ENCODE measurements at regions not wholly inside any gene's neighbourhood (a gene's known extent, or its start where the extent isn't known, plus 50 kb on each side); places are given as distances from the start of the nearest gene placed in this dataset.

DNA sequence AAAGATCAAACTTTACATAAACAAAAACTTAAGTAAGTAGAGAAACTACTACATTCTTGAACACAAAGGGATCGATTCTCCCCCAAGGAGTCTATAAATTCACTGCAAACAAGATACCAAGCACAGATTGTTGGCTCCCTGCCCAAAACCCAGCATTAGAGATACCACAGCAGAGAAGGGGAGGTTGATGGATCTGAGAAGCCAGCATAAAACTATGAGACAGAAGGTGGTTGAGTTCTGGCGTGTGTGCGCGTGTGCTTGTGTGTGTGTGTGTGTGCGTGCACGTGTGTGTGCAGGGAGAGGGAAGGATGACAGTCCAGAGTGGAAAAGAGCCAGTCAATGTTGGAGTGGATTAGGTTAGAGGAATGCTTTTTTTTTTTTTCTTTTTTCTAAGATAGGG, 143.2 kb upstream of the PRR20G start:
- no peak for DNase-seq

DNA sequence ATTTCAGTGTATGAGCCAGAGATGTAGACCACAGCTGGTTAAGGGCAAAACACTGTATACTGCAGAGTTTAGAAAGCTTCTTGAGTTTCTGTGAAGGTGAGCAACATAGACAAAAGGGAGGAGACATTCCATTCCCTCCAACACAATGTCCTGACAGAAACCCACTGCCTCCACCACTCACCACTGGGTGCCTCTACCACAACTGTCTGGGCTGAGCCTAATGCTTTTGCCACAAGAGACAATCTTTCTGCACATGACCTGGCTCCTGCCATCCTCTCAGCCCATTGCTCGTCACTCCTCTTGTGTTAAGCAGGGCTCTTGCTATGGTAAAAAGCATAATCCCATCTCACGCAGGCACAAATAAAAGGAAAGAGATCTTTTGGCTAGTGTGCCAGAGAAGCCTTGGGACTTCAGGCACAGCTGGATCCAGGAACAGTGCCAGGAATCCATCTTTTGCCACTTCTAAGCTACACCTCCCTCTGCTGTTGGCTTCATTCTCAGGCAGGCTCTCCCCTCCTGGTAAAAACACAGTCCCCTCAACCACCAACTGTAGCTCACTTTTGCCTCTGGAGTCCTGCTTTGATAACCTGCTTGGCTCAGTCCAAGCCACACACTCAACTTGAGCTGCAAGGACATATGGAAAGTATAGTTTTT, 140.6 kb upstream of the PRR20G start:
- DNase-seq, result no peak

DNA sequence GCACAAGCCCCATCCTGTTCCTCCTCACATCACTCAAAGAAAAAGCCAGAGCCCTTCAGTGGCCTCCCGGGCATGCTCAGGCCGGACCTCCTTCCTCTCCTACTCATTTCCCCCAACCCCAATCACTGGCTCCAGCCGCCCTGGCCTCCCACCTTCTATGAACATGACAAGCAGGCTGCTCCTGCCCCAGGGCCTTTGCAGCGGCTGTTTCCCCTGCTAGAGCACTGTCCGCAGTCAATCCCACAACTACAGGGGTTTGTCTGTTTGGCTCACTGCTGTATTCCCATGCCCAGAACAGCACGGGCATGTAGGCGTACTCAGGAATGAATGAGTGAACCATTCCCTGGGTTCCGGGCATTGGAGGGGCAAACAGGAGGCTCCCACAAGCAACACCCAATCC, 139.8 kb upstream of the PRR20G start:
- no peak for DNase-seq

DNA sequence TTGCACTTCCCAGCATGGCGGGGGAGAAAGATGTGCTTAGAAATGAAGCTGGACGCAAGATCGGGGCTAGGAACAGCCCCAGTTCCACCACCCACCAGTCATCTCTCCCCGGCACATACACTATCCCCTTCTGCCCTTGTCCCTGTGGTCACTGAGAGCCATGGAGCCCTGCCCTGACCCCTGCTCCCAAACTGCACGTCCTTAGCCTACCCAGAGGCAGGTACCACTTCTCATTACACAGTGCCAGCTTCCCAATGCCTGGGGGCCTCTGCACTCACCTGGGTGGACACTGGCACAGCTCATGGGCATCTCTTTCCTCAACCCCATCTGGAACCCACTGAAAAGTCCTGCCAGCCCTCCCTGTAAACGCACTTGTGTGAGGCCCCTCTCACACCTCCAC, 139.3 kb upstream of the PRR20G start:
- no peak for DNase-seq

DNA sequence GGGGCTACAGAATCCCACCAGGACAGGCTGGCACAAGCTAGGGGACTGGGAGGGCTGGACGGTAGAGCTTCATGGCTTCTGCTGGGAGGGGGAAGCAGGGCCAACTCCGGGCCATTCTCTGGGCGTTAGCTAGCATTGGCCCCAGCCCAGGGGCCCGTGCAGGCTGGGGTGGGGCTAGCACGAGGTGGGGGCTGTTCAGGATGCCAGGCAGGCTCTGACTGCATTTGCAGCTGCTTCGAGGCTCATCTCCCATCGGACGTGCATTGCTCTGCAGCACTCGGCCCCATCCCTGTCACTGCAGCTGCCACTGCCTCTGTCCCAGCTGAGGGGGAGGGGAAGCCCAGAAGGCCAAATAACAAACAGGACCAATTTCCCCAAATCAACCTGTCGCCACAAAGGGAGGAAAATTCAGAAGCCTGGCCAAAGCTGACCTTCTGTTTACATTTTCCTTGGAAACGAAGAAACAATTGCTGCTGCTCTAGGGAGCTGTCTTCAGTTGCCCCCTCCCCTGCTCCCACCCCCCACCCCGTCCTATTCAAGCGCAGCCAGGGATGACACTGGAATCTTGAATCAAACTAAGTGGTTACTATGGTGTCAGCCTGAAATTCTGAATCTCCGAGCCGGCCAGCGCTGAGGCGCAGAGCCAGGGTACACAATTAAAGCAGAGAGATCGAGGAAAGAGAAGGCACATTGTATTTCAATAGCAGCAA, 138.8 kb upstream of the PRR20G start:
- DNase-seq, result no peak

DNA sequence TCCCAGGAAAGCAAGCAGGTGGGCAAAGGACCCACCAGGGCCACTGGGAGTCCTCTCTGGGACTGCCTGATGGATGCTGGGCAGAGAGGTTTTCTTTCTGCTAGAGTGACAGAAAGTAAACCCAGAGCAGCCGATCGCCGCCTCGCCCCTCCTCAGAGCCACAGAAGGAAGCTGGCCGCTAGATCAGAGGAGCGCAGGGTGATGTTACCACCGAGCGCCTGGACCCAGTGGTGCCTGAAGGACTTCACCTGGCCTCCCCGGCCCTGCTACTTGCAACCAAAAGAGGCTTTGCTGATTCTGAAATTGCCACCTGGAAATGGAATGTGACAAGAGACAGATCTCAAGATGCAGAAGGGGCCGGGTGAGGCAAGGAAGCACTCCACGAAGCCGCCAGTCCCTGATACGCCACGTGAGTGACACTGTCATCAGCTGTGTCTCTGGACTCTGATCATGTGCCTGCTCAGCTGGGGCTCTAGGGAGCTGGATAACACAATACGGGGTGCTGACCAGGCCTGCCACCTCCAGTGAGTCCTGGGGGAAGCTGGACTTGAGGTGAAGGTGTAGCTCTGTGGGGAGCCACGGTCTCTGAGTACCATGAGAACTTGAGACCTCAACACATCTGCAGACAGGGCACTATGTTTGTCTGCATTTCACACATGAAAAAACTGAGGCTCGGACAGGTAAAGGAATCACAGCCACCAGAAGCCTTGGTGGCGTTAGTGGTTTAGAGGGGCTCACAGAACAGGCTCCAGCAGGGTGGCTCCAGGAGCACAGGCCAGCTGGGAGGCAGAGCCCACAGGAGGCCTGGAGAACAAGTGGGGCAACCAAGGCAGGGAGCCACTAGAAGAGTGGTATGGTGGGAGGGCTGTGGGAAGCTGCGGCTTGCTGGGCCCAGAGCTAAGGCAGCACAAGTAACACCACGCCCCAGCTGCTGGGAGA, 137.9 kb upstream of the PRR20G start:
- DNase-seq, result no peak

DNA sequence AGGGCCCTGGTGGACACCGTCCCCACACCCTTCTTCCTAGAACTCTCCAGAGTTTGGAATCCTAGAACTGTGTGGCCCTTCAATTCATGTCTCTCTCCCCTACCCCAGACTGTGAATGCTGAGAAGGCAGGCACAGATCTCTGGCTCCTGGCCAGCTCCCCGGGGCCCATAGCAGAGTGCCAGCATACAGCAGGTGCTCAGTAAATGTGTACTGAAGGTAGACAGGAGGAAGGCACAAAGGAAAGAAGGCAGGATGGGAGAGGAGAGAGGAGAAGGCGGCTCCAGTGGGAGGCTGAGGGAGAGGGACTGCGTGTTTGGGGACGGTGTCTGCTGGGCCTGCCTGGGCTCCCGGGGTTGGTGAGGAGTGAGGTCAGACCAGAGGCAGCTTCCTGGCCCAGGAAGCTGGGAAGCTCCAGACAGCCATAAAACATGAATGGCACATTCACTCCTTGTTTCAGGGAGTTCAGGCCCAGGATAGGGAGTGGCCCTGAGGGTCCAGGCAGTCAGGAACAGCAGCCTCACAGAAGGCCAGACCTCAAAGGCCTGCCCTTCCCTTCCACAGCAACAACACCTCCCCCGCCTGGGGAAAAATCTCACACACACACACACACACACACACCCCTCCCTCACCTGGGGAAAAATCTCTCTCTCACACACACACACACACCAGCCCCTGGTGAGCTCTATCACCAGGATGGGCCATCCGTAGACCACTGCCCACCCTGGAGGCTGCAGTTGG, 137.1 kb upstream of the PRR20G start:
- no peak for DNase-seq

DNA sequence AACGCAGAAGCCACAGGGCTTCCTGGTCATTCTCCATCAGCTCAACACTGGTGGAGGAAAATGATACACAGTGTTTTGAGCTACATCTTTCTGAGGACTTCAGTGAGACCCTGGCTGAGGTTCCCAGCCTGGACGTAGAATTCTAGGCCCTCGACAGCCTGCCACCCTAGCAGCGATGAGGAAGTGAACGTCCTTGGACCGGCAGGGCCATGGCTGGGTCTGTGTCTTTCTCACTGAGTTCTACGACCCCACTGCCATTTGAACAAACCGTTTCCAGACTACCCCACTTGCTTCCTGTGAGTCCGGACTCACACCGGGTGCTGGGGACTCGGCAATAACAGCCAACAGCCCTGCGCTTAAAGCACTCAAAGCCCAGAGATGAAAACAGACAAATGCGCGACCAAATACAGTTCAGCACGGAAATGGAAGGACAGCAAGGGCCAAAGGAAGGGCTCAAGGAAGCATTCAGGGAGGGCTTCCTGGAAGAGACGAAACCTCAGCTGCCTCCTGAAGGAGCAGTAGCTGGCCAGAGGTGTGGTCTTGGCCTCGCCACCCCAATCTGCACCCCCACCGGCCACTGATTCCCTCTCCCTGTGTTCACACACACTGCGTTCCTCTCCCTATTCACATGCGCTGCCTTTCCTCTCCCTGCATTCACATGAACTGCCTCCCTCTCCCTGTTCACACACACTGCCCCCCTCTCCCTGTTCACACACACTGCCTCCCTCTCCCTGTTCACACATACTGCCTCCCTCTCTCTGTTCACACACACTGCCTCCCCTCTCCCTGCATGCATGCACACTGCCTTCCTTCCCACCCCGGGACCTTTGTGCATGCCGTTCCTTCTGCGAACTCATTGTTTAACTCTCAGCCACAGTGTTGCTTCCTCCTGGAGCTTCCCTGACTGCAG, 136.3 kb upstream of the PRR20G start:
- DNase-seq, result no peak

DNA sequence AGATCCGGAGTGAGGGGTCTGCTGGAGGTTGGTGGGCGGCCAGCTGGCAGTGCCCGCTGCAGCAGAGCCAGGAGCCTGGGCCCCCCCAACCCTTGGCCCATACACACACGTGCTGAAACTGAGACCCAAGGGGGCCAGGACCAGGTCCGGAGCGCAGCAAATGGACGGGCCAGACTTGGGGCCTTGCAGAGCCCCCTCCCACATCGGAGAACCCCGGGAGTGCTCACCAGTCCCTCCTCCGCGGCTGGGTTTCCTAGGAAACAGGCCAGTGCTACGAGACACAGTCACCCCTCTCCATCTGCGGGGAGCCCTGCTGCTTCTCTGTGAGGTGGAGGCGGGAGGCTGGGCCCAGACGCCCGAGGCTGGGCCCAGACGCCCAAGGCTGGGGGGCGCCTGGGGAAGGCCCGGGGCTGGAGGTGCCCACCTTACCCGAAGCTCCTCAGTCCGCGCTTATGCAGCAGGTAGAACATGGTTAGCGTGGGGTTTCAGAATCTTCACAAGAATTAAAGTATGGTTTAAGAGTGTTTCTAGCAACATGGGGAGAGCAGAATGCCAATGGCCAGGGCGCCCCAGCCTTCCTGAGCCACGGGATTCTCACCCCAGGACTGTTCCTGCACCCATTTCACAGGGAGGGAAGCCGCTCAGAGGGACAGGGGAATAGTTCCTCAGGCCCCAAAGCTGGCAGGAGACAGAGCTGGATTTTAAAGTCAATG, 135.0 kb upstream of the PRR20G start:
- DNase-seq, result no peak

DNA sequence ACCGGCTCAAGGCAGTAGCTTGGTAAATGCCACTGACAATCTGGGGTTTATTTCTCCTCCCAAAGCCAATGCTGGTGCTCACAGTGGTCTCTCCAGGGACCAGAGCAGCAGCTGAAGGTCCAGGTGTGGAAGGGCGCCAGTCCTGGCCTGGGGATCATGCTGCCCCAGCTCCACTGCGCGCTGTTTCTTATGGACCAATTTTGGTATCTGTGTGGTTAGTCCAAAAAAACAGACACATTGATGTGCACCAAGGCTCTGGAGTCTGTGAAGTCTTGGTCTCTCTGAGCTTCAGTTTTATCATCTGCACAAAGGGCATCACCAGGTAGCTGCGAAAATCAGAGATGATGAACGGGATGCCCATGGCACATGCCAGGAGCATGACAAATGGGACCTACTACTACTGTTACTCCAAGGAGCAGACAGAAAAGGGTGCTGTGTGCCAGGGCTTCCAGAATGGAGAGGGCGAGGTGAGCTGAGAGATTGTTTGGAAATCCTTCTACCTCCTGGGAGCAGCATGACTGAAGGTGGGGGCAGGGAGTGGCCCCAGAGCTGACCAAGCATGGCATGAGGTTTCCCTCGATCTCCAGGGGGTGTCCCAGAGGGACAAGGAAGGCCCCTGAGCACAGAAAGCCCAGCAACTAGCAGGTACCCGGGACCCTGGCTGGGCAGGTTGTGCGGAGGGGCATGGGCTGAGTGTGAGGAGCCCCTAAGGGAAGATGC, 134.3 kb upstream of the PRR20G start:
- DNase-seq, result no peak

DNA sequence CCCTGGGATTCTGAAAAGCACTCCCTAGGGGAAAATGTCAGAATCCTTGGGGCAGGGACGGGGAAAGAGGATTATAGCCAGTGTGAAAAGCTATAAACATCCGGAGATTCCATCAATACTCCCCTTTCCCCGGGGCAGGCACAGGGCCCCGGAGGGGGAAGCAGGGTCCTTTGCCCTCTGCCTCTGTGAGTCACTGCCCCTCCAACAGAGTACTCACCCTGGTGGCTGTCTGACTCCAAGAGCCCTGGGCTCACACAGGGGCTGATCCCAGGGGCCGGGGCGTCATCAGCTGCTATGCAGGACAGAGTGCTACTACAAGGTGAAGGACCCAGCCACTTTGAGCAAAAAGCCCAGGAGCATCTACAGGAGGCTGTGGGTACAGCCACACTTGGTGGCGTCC, 133.0 kb upstream of the PRR20G start:
- no peak for DNase-seq

DNA sequence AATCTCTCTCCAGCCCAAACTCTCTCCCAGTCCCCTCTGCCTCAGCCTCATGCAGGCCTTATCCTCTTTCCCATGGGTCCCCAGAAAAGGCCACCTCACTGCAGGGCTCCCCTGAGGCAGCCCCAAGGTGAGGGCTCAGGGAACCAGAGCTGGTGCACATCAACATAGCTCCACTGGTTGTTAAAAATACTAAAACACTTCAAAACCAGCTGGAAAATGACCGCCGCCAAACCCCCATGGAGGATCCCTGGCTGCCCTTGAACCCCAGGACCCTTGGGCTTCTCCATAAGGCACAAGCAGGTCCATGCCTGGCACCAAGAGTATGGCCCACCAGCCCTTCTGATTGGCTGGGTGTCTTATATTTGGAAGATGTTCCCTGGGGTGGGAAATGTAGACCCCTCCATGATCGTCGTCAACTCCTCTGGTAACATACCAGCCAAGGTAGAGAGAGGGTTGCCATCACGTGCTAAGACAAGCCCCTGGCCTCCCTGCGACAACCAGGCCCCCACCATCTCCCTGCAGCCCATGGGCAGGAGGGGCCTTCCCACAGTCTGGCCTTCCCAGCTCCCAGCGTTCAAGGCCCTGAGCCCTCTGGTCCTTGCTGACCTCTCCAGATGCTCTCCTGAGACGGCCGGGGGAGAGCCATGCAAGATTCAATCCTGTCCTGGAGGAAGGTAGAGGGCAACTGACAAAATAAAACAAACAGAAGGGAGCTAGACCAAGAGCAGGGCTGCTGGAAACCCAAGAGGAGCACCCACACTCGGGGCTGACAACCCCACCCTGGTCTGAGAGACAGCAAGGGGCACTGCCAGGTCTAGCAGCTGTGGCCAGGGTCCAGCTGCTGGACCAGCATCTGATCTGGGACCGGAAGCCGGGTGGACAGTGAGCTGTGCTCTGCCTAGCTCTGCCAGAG, 132.1 kb upstream of the PRR20G start:
- DNase-seq, result no peak

DNA sequence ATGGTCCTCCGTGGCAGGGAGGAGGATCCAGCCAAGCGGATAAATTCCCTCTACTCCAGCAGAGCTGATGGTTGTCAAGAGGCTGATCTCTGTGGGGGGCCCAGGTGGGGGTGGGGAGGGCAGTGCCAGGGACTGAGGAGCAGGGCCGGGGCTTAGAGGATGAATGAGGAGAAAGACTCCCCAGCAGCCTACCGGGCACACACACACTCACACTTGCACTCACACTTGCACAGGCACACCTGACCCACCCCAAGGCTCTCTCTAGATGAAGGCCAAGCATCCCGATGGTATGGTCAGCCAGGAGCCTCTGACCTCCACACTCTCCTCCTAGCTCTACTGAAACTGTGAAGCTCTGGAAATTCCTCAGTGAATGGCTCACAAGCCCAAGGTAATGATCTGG, 131.3 kb upstream of the PRR20G start:
- peak; percentile 73 for DNase-seq

DNA sequence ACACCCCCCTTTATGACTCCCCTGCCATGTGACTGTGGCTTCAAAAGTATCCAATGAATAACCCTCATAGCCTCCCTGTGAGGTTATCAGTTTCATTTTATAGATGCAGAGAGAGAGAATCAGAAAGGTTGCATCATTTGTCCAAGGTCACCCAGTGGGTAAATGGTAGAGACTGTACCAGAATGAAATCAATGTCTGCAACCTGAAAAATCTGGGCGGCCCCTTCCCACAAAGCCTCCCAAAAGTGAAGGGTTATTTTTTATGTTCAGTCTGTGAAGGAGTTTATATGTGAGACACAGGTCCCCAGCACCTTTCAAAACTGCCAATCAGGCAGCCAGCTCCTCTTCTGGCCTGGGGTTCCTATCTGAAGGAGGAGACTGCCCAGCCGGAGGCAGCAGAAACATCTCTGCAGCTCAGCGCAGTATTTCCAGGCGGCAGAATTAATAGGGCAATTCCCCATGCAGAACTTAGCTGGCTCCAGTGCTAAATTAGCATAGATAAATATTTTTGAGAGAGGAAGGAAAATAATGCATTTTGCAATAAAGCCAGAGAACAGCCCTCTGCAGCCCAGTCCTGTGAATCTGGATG, 130.8 kb upstream of the PRR20G start:
- peak; percentile 73 for DNase-seq

DNA sequence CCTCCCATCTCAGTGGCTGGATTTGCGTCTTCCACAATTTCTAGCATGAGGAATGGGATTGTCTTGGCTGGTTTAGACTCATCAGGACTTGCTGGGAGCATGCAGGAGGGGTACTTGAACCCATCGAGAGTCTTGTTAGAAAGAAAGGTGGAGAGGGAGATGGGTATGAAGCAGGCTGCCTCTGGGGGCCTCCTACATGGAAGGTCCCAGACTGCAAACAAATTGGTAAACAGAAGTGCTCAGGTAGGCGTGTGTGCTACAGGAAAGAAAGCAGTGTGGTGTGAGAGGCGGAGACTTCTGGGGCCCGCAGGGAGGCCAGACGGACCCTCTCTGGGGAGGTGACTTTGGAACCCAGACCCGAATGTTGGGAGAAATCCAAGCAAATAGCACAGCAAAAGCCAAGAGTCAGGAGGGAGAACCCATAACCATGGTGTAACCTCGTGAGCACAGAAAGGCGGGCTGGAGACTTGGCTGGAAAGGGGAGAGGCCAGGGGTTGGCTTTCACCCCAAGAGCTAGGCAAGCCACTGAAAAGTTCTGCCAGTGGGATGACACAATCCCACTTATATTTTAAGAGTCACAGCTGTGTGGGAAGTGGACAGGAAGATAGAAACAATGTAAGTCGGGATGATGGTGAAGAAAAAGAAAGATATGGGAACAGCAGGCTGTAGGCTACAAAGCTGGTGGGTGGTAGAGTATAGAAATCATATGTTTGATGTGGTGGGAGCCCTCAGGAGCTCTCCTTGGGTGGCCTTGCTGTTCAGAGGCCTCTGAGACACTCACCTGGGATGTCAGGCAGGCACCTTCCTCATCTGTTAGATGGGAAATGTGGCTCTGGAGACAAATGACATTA, 130.1 kb upstream of the PRR20G start:
- no peak for DNase-seq

DNA sequence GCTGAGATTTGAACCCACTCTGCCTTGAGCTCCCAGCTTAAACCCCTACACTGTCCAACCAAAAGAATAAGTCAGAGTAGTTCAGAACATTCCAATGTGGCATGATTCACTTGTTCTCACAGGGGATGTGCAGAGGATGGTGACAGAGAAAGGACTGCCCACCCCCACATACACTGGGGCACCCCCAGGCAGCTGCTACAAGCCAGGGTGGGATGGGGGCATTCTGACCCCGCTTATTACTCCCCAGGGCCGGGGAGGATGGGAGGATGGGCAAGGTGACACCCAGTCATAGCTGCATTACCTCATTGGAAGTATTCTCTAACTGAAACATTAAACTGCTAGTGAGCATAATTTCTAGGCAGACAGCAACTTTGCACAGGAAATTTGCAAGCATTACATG, 126.0 kb upstream of the PRR20G start:
- no peak for DNase-seq

DNA sequence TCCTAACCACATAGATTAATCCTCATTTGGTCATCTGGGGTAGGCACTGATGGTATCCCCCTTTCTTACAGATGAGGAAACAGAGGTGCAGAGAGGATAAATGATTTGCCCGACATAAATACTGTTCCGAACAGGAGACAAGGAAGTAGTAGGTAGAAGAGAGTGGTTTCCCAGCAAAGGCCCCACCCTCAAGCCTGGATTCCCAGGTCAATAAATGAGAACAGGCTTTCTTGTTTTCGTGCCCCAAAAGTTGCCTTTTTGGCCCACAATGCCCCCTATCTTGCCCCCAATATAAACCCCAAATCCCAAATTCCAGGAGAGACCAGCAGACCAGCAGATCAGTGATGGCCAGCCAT, 125.5 kb upstream of the PRR20G start:
- no peak for DNase-seq
